Activated CD8-positive, alpha-beta T cell treated with anti-CD3 and anti-CD28 coated beads for 36 hours (primary cell): ENCODE measurements at regions not wholly inside any gene's neighbourhood (a gene's known extent, or its start where the extent isn't known, plus 50 kb on each side); places are given as distances from the start of the nearest gene placed in this dataset.

Experiments used
- ATAC-seq: fragments of 200-7000 bp; cut with Tn5 transposase; one replicate; pipeline ENCODE4 v1.10.0; 2021; ENCODE audit warnings: mild to moderate bottlenecking, moderate library complexity
- CTCF ChIA-PET: fragments of 350-600 bp; sonication (Branson Sonifier 250); formaldehyde crosslinking; loops from one replicate; lab custom pipeline; 2021; ENCODE audit warnings: antibody characterized with exemption; lab: Charles Lee
- POLR2A ChIA-PET: fragments of 350-600 bp; sonication (Branson Sonifier 250); formaldehyde crosslinking; loops from one replicate; lab custom pipeline; 2021; ENCODE audit warnings: antibody characterized with exemption; lab: Charles Lee
- DNase-seq: peaks from one replicate; pipeline ENCODE4 v3.0.0-alpha.2; 2020
- H3K27ac Mint-ChIP-seq: one replicate; pipeline ENCODE4 v1.8.0; 2021; ENCODE audit warnings: mild to moderate bottlenecking, mixed read lengths
- H3K27me3 Mint-ChIP-seq: one replicate; pipeline ENCODE4 v1.8.0; 2021; ENCODE audit warnings: mixed read lengths
- H3K36me3 Mint-ChIP-seq: one replicate; pipeline ENCODE4 v1.8.0; 2021; ENCODE audit warnings: low read depth, mixed read lengths
- H3K4me1 Mint-ChIP-seq: one replicate; pipeline ENCODE4 v1.8.0; 2021; ENCODE audit warnings: low read depth, mixed read lengths
- H3K4me3 Mint-ChIP-seq: one replicate; pipeline ENCODE4 v1.8.0; 2021; ENCODE audit warnings: mild to moderate bottlenecking, moderate library complexity, mixed read lengths
- H3K9me3 Mint-ChIP-seq: one replicate; pipeline ENCODE4 v1.8.0; 2021; ENCODE audit warnings: mixed read lengths
- CTCF ChIP-seq: fragments of 200-600 bp; IDR thresholded peaks from one replicate; pipeline ENCODE4 v1.8.0; 2022; ENCODE audit warnings: antibody characterized with exemption, mild to moderate bottlenecking
- intact Hi-C: fragments of 100-400 bp; cut with micrococcal nuclease; formaldehyde crosslinking; loops from one replicate; pipeline ENCODE4 v1.10.0; 2022

DNA sequence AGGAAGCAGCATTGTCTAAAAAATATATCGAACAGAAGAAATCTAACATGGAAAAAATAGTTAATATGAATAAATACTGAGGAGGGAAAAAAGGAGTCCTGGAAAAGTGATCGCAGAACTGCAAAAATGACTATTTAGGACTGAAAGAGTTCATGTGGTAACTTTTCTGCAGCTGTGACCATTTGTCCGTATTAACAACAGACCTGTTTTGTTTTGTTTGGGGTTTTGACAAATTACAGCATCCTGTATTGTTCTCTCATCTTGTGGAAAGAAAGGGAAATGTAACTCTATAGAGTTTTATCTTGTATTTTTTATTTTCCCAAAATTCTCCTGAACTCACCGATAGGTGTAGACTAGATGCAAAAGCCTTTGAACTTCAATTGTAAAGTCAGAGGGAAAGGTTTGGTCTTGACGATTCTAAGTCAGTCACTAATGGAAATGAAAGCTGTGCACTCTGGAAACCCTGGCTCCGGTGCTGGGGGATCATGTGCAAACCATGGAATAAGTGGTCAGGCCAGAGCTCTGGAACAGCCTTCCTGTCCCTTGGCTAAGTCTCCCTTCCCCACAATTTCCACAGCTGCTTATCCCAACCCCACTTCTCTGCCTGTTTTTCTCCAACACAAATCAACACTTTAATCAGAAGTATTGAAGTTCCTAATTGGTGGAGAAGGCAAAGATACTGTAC lies 51.2 kb upstream of the MARCKS start:
- intact Hi-C loops = no loop called here
- ChIA-PET CTCF (no interaction called here), POLR2A (no interaction called here)
- Mint-ChIP-seq H3K4me1 (peaks cover 4% of the 10 kb centered on the region), H3K36me3 (no peaks in the 10 kb centered on the region), H3K27me3 (peaks cover 1% of the 10 kb centered on the region), H3K4me3 (no peak overlapping the region), H3K27ac (no peak overlapping the region), H3K9me3 (no peaks in the 10 kb centered on the region)
- ATAC-seq (no peak), DNase-seq (no peak)
- no peak for TF ChIP-seq CTCF
